Tibial nerve (tissue), 4 donors: ENCODE measurements at regions not wholly inside any gene's neighbourhood (a gene's known extent, or its start where the extent isn't known, plus 50 kb on each side); places are given as distances from the start of the nearest gene placed in this dataset.

Experiments used
- DNase-seq, 2 donors: peaks; one replicate each; pipeline ENCODE4 v3.0.0-alpha.2; 2019; ENCODE audit warnings: low spot score in 2 of 2
- H3K27ac ChIP-seq, 4 donors: fragments of 200-600 bp; sonication (generic) in 3 of 4; one replicate each; pipeline ENCODE4 v1.5.1; 2017 to 2019; ENCODE audit warnings: mild to moderate bottlenecking in 1 of 4
- H3K27me3 ChIP-seq, 2 donors: fragments of 200-600 bp; sonication (generic) in 1 of 2; one replicate each; pipeline versions ENCODE4 v1.5.1 to v1.6.0; 2017 to 2019
- H3K36me3 ChIP-seq, 3 donors: fragments of 200-600 bp; sonication (generic); one replicate each; pipeline ENCODE4 v1.5.1; 2018 to 2019
- H3K4me1 ChIP-seq, 4 donors: fragments of 200-600 bp; sonication (generic) in 3 of 4; one replicate each; pipeline ENCODE4 v1.5.1; 2017 to 2019
- H3K4me3 ChIP-seq, 4 donors: fragments of 200-600 bp; sonication (generic) in 3 of 4; one replicate each; pipeline ENCODE4 v1.5.1; 2017 to 2019; ENCODE audit warnings: mild to moderate bottlenecking in 1 of 4, moderate library complexity in 1 of 4
- H3K9me3 ChIP-seq, 4 donors: fragments of 200-600 bp; sonication (generic) in 3 of 4; one replicate each; pipeline ENCODE4 v1.5.1; 2017 to 2019
- EP300 ChIP-seq, 2 donors: sonication (generic); formaldehyde crosslinking; IDR thresholded peaks; one replicate each; pipeline ENCODE4 v1.6.1; 2017; ENCODE audit warnings: antibody characterized with exemption in 2 of 2, mild to moderate bottlenecking in 1 of 2
- POLR2A ChIP-seq, 2 donors: fragments of 450-650 bp; IDR thresholded peaks; one replicate each; pipeline ENCODE4 v1.6.1; 2017; ENCODE audit warnings: antibody characterized with exemption in 2 of 2, mild to moderate bottlenecking in 2 of 2, moderate library complexity in 2 of 2
- WGBS, 2 donors: methylation state at CpG; one replicate each; pipeline ENCODE4 v1.1.5; 2018; 5-methylcytosine and 5-hydroxymethylcytosine counted together
- TF ChIP-seq, protein P1 (sequence below), 5 experiments: fragments of 200-600 bp in 3 of 5; fragments of 450-650 bp in 2 of 5; sonication (generic) in 3 of 5; IDR thresholded peaks; one replicate each; pipeline ENCODE4 v1.5.1; 2016 to 2019; ENCODE audit warnings: antibody characterized with exemption in 5 of 5, mild to moderate bottlenecking in 3 of 5, moderate library complexity in 2 of 5

DNA sequence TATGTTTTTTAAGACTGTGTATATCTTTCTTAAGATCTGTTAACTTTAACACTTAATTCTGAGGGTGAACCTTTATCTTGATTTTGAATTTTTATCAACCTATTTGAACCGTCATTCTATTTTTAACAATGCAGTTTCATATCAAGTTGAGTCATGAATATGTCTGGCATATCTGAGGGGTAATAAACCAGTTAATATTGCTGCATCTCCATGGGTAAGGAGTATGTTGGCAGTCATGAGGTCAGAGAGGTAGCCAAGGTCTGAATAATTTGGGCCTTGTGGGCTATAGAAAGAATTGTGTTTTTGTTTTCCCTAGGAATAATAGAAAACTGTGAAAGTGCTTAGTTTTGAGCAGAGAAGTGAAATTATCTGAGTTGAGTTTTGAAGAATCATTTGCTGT lies 419.0 kb downstream of the PLK2 start:
- WGBS, 2 donors: 0 to 49% methylated on average over 1 of the region's 1 CpG
- Histone ChIP-seq H3K4me1 (no peaks in the 10 kb centered on the region), H3K4me3 (no peak overlapping the region), H3K27ac (no peak overlapping the region), H3K27me3 (no peaks in the 10 kb centered on the region), H3K9me3 (no peaks in the 10 kb centered on the region), H3K36me3 (no peaks in the 10 kb centered on the region)
- no peak for TF ChIP-seq POLR2A (IDR thresholded peaks at IDR 0.05)
- no peak for TF ChIP-seq EP300 (IDR thresholded peaks at IDR 0.05)
- TF ChIP-seq, protein P1, sequence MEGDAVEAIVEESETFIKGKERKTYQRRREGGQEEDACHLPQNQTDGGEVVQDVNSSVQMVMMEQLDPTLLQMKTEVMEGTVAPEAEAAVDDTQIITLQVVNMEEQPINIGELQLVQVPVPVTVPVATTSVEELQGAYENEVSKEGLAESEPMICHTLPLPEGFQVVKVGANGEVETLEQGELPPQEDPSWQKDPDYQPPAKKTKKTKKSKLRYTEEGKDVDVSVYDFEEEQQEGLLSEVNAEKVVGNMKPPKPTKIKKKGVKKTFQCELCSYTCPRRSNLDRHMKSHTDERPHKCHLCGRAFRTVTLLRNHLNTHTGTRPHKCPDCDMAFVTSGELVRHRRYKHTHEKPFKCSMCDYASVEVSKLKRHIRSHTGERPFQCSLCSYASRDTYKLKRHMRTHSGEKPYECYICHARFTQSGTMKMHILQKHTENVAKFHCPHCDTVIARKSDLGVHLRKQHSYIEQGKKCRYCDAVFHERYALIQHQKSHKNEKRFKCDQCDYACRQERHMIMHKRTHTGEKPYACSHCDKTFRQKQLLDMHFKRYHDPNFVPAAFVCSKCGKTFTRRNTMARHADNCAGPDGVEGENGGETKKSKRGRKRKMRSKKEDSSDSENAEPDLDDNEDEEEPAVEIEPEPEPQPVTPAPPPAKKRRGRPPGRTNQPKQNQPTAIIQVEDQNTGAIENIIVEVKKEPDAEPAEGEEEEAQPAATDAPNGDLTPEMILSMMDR (IDR thresholded peaks at IDR 0.05): no peak
- DNase-seq: no peak

DNA sequence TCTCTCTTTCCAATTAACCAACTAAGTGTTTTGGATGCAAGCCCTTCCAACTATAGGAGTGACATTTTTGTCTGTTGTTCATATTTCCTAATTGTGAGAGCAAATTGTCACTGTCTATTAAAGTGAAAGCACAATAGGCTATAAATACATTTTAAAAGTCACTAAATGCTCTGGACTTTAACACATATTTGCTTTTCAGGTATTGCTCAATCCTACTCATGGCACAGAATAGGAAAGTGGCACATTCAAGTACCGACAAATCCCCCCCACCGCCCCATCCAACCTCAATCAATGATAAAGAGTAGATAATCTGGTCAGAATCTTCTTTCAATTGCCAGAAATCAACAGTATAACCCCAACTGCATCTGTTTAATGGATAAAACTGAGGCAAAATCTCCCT lies 419.8 kb downstream of the PLK2 start:
- H3K27me3 ChIP-seq: no peaks in the 10 kb centered on the region
- WGBS, 2 donors: 50 to 68% methylated on average over 2 of the region's 2 CpGs
- H3K9me3 ChIP-seq: no peaks in the 10 kb centered on the region
- H3K27ac ChIP-seq: no peak overlapping the region
- H3K36me3 ChIP-seq: no peaks in the 10 kb centered on the region
- no peaks in the 10 kb centered on the region for H3K4me1 ChIP-seq
- TF ChIP-seq, protein P1 (IDR thresholded peaks at IDR 0.05): no peak
- no peak for TF ChIP-seq POLR2A (IDR thresholded peaks at IDR 0.05)
- no peak for TF ChIP-seq EP300 (IDR thresholded peaks at IDR 0.05)
- H3K4me3 ChIP-seq: no peak overlapping the region
- DNase-seq: no peak

DNA sequence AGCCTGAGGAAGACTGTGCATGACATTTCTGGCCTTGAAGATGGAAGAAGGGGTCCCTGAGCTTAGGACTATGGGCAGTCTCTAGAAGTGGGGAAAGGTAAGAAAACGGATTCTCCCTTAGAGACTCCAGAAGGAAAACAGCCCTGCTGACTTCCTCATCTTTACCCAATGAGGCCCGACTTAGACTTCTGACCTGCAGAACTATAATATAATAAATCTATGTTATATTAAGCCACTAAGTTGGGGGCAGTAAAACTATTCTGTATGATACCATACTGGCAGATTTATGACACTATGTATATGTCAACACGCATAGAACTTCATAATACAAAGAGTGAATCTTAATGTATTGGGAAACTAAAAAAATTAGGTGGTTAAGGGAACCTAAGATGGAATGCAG lies 422.0 kb downstream of the PLK2 start:
- TF ChIP-seq, protein P1 (IDR thresholded peaks at IDR 0.05): no peak
- TF ChIP-seq POLR2A (IDR thresholded peaks at IDR 0.05): no peak
- no peak for TF ChIP-seq EP300 (IDR thresholded peaks at IDR 0.05)
- Histone ChIP-seq H3K4me3 (no peak overlapping the region), H3K27ac (no peak overlapping the region), H3K27me3 (no peaks in the 10 kb centered on the region), H3K36me3 (no peaks in the 10 kb centered on the region), H3K9me3 (no peaks in the 10 kb centered on the region), H3K4me1 (no peaks in the 10 kb centered on the region)
- WGBS, 2 donors: 93 to 97% methylated on average over 3 of the region's 3 CpGs
- DNase-seq: no peak

DNA sequence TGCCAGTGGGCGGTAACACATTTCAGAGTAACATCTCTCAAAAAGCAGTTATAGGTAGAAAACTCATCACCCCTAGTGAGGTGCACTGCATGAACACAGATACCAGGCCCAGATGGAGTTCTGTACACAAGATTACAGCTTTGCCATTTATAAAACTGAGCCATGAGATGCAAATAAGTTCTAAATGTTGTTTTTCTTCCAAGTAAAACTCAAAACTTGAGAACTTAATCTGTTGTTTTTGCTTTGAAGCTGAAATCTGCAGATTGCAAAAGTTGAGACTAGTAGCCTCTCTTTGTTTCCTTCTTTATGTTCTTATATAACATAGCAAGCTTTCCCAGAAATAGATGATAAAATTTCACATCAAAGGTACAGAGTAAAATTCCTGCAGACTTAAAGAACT lies 434.1 kb downstream of the PLK2 start:
- WGBS, 2 donors: 90 to 91% methylated on average over 1 of the region's 1 CpG
- peaks cover 0 to 17% (median 2%) of the 10 kb centered on the region in 4 donors for H3K4me1 ChIP-seq

DNA sequence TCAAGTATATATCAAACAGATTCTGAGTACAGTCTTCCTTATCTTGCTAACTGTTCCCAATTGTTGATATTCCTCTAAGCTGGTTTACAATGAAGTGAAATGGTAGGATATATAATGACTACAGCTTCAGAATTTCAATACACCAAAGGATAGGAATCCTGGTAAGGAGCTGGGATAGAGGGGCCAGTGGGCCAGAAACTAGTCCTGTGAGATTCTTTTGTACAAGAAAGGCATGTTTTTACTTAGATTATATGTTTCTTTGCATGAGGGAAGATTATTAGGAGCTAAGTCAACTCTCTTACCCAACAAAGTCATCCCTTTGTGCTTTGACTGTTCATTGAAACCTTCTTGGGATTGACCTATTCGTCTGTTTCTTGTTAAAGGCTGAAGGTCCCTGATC lies 435.7 kb downstream of the PLK2 start:
- WGBS, 2 donors: 0 to 22% methylated on average over 1 of the region's 1 CpG
- H3K27me3 ChIP-seq: no peaks in the 10 kb centered on the region

More for the DNA sequence above, 434.1 kb downstream of the PLK2 start:
- DNase-seq: no peak
- H3K27ac ChIP-seq: no peak overlapping the region
- H3K27me3 ChIP-seq: no peaks in the 10 kb centered on the region
- H3K4me3 ChIP-seq: no peak overlapping the region
- no peaks in the 10 kb centered on the region for H3K9me3 ChIP-seq
- no peak for TF ChIP-seq EP300 (IDR thresholded peaks at IDR 0.05)
- TF ChIP-seq, protein P1 (IDR thresholded peaks at IDR 0.05): no peak
- no peak for TF ChIP-seq POLR2A (IDR thresholded peaks at IDR 0.05)
- no peaks in the 10 kb centered on the region for H3K36me3 ChIP-seq

More for the DNA sequence above, 435.7 kb downstream of the PLK2 start:
- DNase-seq: no peak
- no peaks in the 10 kb centered on the region for H3K36me3 ChIP-seq
- TF ChIP-seq EP300 (IDR thresholded peaks at IDR 0.05): no peak
- TF ChIP-seq, protein P1 (IDR thresholded peaks at IDR 0.05): no peak
- TF ChIP-seq POLR2A (IDR thresholded peaks at IDR 0.05): no peak
- H3K4me3 ChIP-seq: no peak overlapping the region
- no peaks in the 10 kb centered on the region for H3K9me3 ChIP-seq
- no peak overlapping the region for H3K27ac ChIP-seq
- peaks cover 0 to 29% (median 2%) of the 10 kb centered on the region in 4 donors for H3K4me1 ChIP-seq
